Lung (tissue), 11 donors: ENCODE measurements at regions not wholly inside any gene's neighbourhood (a gene's known extent, or its start where the extent isn't known, plus 50 kb on each side); places are given as distances from the start of the nearest gene placed in this dataset.

Experiments
- ATAC-seq: fragments of 200-7000 bp; cut with Tn5 transposase; one replicate; pipeline ENCODE4 v1.9.1; 2020; ENCODE audit warnings: moderate number of reproducible peaks; ENCODE audit not compliant: insufficient read depth, low FRiP score
- DNase-seq, 3 donors: peaks; one replicate each; pipeline ENCODE4 v3.0.0-alpha.2; 2013 to 2017
- H3K27ac ChIP-seq, 2 donors: one replicate each; pipeline ENCODE4 v1.5.1; 2013; ENCODE audit warnings: mild to moderate bottlenecking in 2 of 2, moderate library complexity in 2 of 2, control low read depth in 1 of 2, inconsistent platforms in 1 of 2, low read depth in 1 of 2, low read length in 1 of 2
- H3K27me3 ChIP-seq, 3 donors: one replicate each; pipeline ENCODE4 v1.5.1; 2013; ENCODE audit warnings: low read length in 2 of 3; ENCODE audit not compliant: control insufficient read depth in 3 of 3, insufficient read depth in 3 of 3
- H3K36me3 ChIP-seq, 4 donors: one replicate each; pipeline ENCODE4 v1.5.1; 2013; ENCODE audit warnings: low read length in 4 of 4, mild to moderate bottlenecking in 1 of 4, moderate library complexity in 1 of 4; ENCODE audit not compliant: control insufficient read depth in 4 of 4, insufficient read depth in 4 of 4
- H3K4me1 ChIP-seq, 5 donors: one replicate each; pipeline ENCODE4 v1.5.1; 2013; ENCODE audit warnings: low read length in 5 of 5, mild to moderate bottlenecking in 2 of 5, moderate library complexity in 1 of 5; ENCODE audit not compliant: control insufficient read depth in 5 of 5, insufficient read depth in 5 of 5
- H3K4me3 ChIP-seq: one replicate; pipeline ENCODE4 v1.5.1; 2013; ENCODE audit warnings: mild to moderate bottlenecking, control low read depth, moderate library complexity
- H3K9ac ChIP-seq, 2 donors: one replicate each; pipeline ENCODE4 v1.5.1; 2013; ENCODE audit warnings: low read length in 2 of 2, control low read depth in 1 of 2; ENCODE audit not compliant: insufficient read depth in 1 of 2
- H3K9me3 ChIP-seq, 4 donors: one replicate each; pipeline ENCODE4 v1.5.1; 2013; ENCODE audit warnings: low read length in 3 of 4, mild to moderate bottlenecking in 1 of 4, moderate library complexity in 1 of 4; ENCODE audit not compliant: control insufficient read depth in 4 of 4, insufficient read depth in 3 of 4
- CTCF ChIP-seq: IDR thresholded peaks from 2 replicates; pipeline ENCODE4 v1.5.1; 2012; ENCODE audit warnings: mild to moderate bottlenecking; ENCODE audit errors: control extremely low read depth, extremely low read depth
- WGBS, 2 donors: extraction: QIAGEN DNeasy Blood & Tissue Kit; methylation state at CpG; one replicate each; pipeline ENCODE4 v1.1.7; 2013; 5-methylcytosine and 5-hydroxymethylcytosine counted together
- donor health status: control.
- donor health status: control.
- donor health status: Bipolar disorder and iron deficiency.
- donor health status: healthy.
- donor health status: DM: yes; HTN: yes; CAD: no.

GRCh38 chr20:22951966-22952365 is 83.1 kb upstream of the SSTR4 start:
- Histone ChIP-seq H3K9me3 (no peaks in the 10 kb centered on the region), H3K27me3 (no peaks in the 10 kb centered on the region), H3K27ac (no peak overlapping the region), H3K4me1 (no peaks in the 10 kb centered on the region), H3K4me3 (no peak overlapping the region), H3K36me3 (no peaks in the 10 kb centered on the region), H3K9ac (no peak overlapping the region)
- DNase-seq (no peak), ATAC-seq (no peak)
- WGBS, 2 donors: 96 to 100% methylated on average over 1 of the region's 1 CpG
- no peak for TF ChIP-seq CTCF

GRCh38 chr20:22954661-22955060 is 80.5 kb upstream of the SSTR4 start:
- 94 to 96% methylated on average over 3 of the region's 3 CpGs for WGBS, 2 donors

GRCh38 chr20:22958390-22958789 is 76.7 kb upstream of the SSTR4 start:
- Histone ChIP-seq H3K27ac (no peak overlapping the region), H3K4me3 (no peak overlapping the region), H3K4me1 (no peaks in the 10 kb centered on the region), H3K9ac (no peak overlapping the region), H3K9me3 (no peaks in the 10 kb centered on the region), H3K27me3 (no peaks in the 10 kb centered on the region), H3K36me3 (no peaks in the 10 kb centered on the region)
- TF ChIP-seq CTCF: no peak
- DNase-seq (no peak), ATAC-seq (no peak)
- WGBS, 2 donors: 89 to 92% methylated on average over 6 of the region's 6 CpGs

More at GRCh38 chr20:22954661-22955060, 80.5 kb upstream of the SSTR4 start:
- no peaks in the 10 kb centered on the region for H3K9me3 ChIP-seq
- H3K27ac ChIP-seq: no peak overlapping the region
- H3K4me1 ChIP-seq: no peaks in the 10 kb centered on the region
- TF ChIP-seq CTCF: no peak
- H3K27me3 ChIP-seq: no peaks in the 10 kb centered on the region
- H3K36me3 ChIP-seq: no peaks in the 10 kb centered on the region
- no peak for ATAC-seq
- DNase-seq: no peak
- H3K9ac ChIP-seq: no peak overlapping the region
- H3K4me3 ChIP-seq: no peak overlapping the region
